Upper lobe of right lung (tissue), 1 donor: ENCODE measurements at regions not wholly inside any gene's neighbourhood (a gene's known extent, or its start where the extent isn't known, plus 50 kb on each side); places are given as distances from the start of the nearest gene placed in this dataset.

Source experiments
- ATAC-seq: fragments of 200-7000 bp; cut with Tn5 transposase; one replicate; pipeline ENCODE4 v1.9.1; 2020; ENCODE audit warnings: mild to moderate bottlenecking, moderate library complexity
- DNase-seq: peaks from one replicate; pipeline ENCODE4 v3.0.0-alpha.2; 2020
- H3K27ac ChIP-seq: fragments of 200-600 bp; one replicate; pipeline ENCODE4 v1.8.0; 2022
- H3K27me3 ChIP-seq: fragments of 200-600 bp; one replicate; pipeline ENCODE4 v1.8.0; 2022; ENCODE audit warnings: mild to moderate bottlenecking
- H3K36me3 ChIP-seq: fragments of 200-600 bp; one replicate; pipeline ENCODE4 v1.8.0; 2022
- H3K4me1 ChIP-seq: fragments of 200-600 bp; one replicate; pipeline ENCODE4 v1.8.0; 2022
- H3K4me3 ChIP-seq: fragments of 200-600 bp; one replicate; pipeline ENCODE4 v1.8.0; 2022; ENCODE audit warnings: mild to moderate bottlenecking
- H3K9me3 ChIP-seq: fragments of 200-600 bp; one replicate; pipeline ENCODE4 v1.8.0; 2022
- CTCF ChIP-seq: fragments of 200-600 bp; IDR thresholded peaks from one replicate; pipeline ENCODE4 v1.8.0; 2022; ENCODE audit warnings: antibody characterized with exemption
- intact Hi-C: fragments of 100-400 bp; cut with DNase I; formaldehyde crosslinking; loops from one replicate; pipeline ENCODE4 v1.11.0; 2022
- donor health status: DM: no; HTN: yes; CAD: no; lungs with severe emphysema.

DNA sequence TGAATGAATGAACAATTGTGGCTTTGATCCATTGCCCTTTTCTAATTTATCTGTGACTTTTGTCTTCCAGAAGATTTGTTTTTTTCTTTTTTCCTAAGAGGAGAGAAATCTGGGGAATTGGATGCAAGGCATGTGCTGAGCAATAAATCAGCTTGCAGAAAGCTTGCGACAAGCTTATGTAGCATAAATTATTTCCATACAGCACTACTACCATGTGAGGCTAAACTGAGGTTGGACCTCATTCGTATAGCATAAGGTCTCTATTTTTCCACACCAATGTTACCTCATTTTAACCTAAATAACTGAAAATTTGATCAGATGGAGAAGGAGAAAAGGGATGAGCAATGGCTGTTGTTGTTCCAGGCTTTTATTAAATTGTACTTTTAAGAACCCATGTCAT is 455.6 kb downstream of the TUSC7 start:
- ATAC-seq, result no peak
- DNase-seq, result no peak
- H3K36me3 ChIP-seq, result no peaks in the 10 kb centered on the region
- no peaks in the 10 kb centered on the region for H3K4me1 ChIP-seq
- TF ChIP-seq CTCF, result no peak
- H3K4me3 ChIP-seq, result no peak overlapping the region
- H3K27me3 ChIP-seq, result no peaks in the 10 kb centered on the region
- no peaks in the 10 kb centered on the region for H3K9me3 ChIP-seq
- no peak overlapping the region for H3K27ac ChIP-seq
- intact Hi-C loops, result no loop called here

- Histone ChIP-seq H3K9me3 (no peaks in the 10 kb centered on the region), H3K4me1 (no peaks in the 10 kb centered on the region), H3K36me3 (no peaks in the 10 kb centered on the region), H3K27ac (no peak overlapping the region), H3K27me3 (no peaks in the 10 kb centered on the region), H3K4me3 (no peak overlapping the region)
- TF ChIP-seq CTCF, result no peak
- no peak for ATAC-seq
- no peak for DNase-seq
- intact Hi-C loops, result no loop called here
Measured at GRCh38 chr3:117165601-117166051, 456.0 kb downstream of the TUSC7 start.

DNA sequence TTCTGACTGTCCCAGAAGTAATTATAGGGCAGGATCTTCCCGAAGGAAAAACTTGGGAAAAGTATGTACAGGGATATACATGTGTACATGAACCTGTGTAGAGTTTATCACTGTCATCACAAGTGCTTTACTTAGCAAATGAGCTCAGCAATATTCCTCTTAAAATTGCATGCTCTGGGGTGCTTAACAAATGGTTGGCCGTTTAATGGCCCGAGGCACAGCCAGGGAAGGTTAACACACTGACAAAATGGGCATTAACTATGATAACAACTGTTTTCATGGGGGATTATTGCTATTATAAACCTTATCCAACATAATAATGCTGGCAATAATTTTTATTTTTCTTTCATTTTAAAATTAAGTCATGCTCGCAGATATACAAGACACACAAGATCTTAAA is 459.3 kb downstream of the TUSC7 start:
- Histone ChIP-seq H3K4me3 (no peak overlapping the region), H3K27me3 (no peaks in the 10 kb centered on the region), H3K36me3 (no peaks in the 10 kb centered on the region), H3K27ac (no peak overlapping the region), H3K4me1 (no peaks in the 10 kb centered on the region), H3K9me3 (no peaks in the 10 kb centered on the region)
- TF ChIP-seq CTCF, result no peak
- no peak for ATAC-seq
- DNase-seq, result no peak
- intact Hi-C loops, result no loop called here

DNA sequence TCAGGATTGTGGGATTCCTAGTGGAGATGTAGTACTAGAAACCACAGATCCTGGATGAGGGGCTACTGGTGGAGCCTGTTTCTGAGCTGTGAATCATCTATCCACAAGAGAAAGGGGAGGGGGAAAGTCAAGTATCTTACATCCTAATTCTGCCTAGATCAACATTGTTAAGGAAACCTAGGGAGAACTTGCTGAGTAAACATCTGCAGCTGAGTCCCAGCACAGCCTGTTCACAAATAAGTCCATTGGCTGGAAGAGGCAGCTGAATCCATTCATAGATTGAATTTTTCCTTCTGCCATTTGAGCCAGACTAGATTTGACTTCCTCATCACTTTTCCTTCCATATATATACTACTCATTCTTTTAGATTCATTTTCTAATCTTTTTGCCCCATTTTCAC is 460.5 kb downstream of the TUSC7 start:
- Histone ChIP-seq H3K36me3 (no peaks in the 10 kb centered on the region), H3K4me3 (no peak overlapping the region), H3K27me3 (no peaks in the 10 kb centered on the region), H3K4me1 (no peaks in the 10 kb centered on the region), H3K27ac (no peak overlapping the region), H3K9me3 (no peaks in the 10 kb centered on the region)
- no peak for DNase-seq
- intact Hi-C loops, result no loop called here
- no peak for ATAC-seq
- no peak for TF ChIP-seq CTCF

DNA sequence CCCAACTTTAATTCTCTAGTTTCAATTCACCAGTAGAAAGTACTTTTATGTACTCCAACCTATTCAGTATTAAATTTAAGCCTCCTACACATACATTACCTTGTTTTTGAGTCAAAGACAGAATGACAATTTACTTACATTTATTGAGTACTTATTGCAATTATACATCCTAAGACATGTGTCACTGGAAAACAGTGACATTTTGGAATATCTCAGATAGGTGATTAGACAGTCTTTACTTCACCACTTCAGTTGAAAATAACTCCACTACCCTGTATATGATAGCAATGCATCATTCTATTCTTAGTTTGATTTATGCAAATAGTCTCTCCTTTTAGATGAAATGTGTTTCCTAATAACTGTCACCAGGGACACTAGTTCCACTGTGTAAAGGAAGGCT is 461.5 kb downstream of the TUSC7 start:
- no peaks in the 10 kb centered on the region for H3K27me3 ChIP-seq
- intact Hi-C loops, result no loop called here
- H3K27ac ChIP-seq, result no peak overlapping the region
- TF ChIP-seq CTCF, result no peak
- ATAC-seq (no peak), DNase-seq (no peak)
- no peaks in the 10 kb centered on the region for H3K4me1 ChIP-seq
- H3K36me3 ChIP-seq, result no peaks in the 10 kb centered on the region
- H3K4me3 ChIP-seq, result no peak overlapping the region
- H3K9me3 ChIP-seq, result no peaks in the 10 kb centered on the region

GRCh38 chr3:117172426-117172825 is 462.8 kb downstream of the TUSC7 start:
- no peak overlapping the region for H3K27ac ChIP-seq
- no peaks in the 10 kb centered on the region for H3K9me3 ChIP-seq
- intact Hi-C loops, result no loop called here
- ATAC-seq (no peak), DNase-seq (no peak)
- TF ChIP-seq CTCF, result no peak
- H3K4me3 ChIP-seq, result no peak overlapping the region
- no peaks in the 10 kb centered on the region for H3K4me1 ChIP-seq
- H3K27me3 ChIP-seq, result no peaks in the 10 kb centered on the region
- no peaks in the 10 kb centered on the region for H3K36me3 ChIP-seq
